ENCODE measurements at regions not wholly inside any gene's neighbourhood (a gene's known extent, or its start where the extent isn't known, plus 50 kb on each side); places are given as distances from the start of the nearest gene placed in this dataset.
A peak's percentile ranks its signal among the peaks of the same experiment; 100 is the strongest.

GRCh38 chr20:40750541-40751035 is 61.6 kb upstream of the MAFB start:
- Histone ChIP-seq H3K14ac (ENCODE audit: insufficient read length) (no peak overlapping the region), H4K91ac (replicated peaks; ENCODE audit: insufficient read length, low read length) (no peak overlapping the region), H3K56ac (replicated peaks; ENCODE audit: insufficient read length, low read depth, low read length) (no peak overlapping the region), H3K27ac (ENCODE audit: low read depth, low read length) (no peak overlapping the region), H3K23me2 (ENCODE audit: low read depth, low read length) (no peaks in the 10 kb centered on the region), H3K4ac (replicated peaks; ENCODE audit: insufficient read length, low read depth, low read length) (no peak overlapping the region), H3K27me3 (replicated peaks in 1 of 4; ENCODE audit: control insufficient read depth in 3 of 4, extremely low read depth in 1 of 4, insufficient read depth in 3 of 4, low read length in 3 of 4) (no peaks in the 10 kb centered on the region), H3K18ac (ENCODE audit: extremely low read depth, low read length) (no peak overlapping the region), H4K20me1 (replicated peaks in 1 of 2; ENCODE audit: control insufficient read depth in 1 of 2, insufficient read depth in 2 of 2, low read length in 2 of 2) (no peaks in the 10 kb centered on the region), H3K79me2 (ENCODE audit: control insufficient read depth in 1 of 2, insufficient read depth in 2 of 2, low read length in 2 of 2) (no peaks in the 10 kb centered on the region), H3K23ac (ENCODE audit: insufficient read length) (no peak overlapping the region), H3K4me1 (replicated peaks in 1 of 4; ENCODE audit: control insufficient read depth in 3 of 4, insufficient read depth in 4 of 4, low read length in 3 of 4) (no peaks in the 10 kb centered on the region; a peak in 1 of 7 replicates), H3K4me3 (ENCODE audit: extremely low read depth in 1 of 4, insufficient read depth in 2 of 4, low read depth in 3 of 4, low read length in 4 of 4) (no peak overlapping the region), H3K9me3 (ENCODE audit: insufficient read depth in 2 of 2, low read depth in 1 of 2, low read length in 1 of 2) (no peaks in the 10 kb centered on the region), H2BK15ac (ENCODE audit: low read length) (no peak overlapping the region), H2BK5ac (ENCODE audit: low read depth, low read length) (no peak overlapping the region), H2AFZ (ENCODE audit: low read length) (no peak overlapping the region), H3K36me3 (ENCODE audit: control insufficient read depth in 2 of 4, insufficient read depth in 4 of 4, low read length in 3 of 4) (no peaks in the 10 kb centered on the region), H3K9ac (replicated peaks in 1 of 4; ENCODE audit: extremely low read depth in 1 of 4, low read depth in 3 of 4, low read length in 3 of 4) (no peak overlapping the region), H3K79me1 (ENCODE audit: low read depth, low read length) (no peaks in the 10 kb centered on the region), H2BK20ac (ENCODE audit: low read length) (no peak overlapping the region), H2BK12ac (ENCODE audit: low read depth, low read length) (no peak overlapping the region), H2BK120ac (replicated peaks; ENCODE audit: low read depth, low read length) (no peak overlapping the region), H4K5ac (ENCODE audit: insufficient read length, low read depth, low read length) (no peak overlapping the region), H4K8ac (ENCODE audit: extremely low read depth, insufficient read depth, low read length) (no peak overlapping the region), H3K4me2 (ENCODE audit: insufficient read depth in 1 of 2, low read depth in 2 of 2, low read length in 2 of 2) (no peak overlapping the region), H2AK5ac (ENCODE audit: low read depth, low read length) (no peak overlapping the region)
- ChIA-PET POLR2A (ENCODE audit: partially characterized antibody) (no interaction called here), CTCF (ENCODE audit: partially characterized antibody) (interaction anchor here (1.1 to 4.8 kb wide), 4 partner anchors 10 to 47 kb away, joined by 4 to 44 read pairs (median 6); no protein-coding TSS in a partner anchor)
- peak in 1 of 2 experiments; percentile 11 for DNase-seq (ENCODE audit: low read depth in 1 of 2, low spot score in 2 of 2)
- no peak for FAIRE-seq
- 84% methylated on average over 5 of the region's 5 CpGs; no CpG with 5 or more reads in 1 of the 2 experiments for WGBS, 2 experiments (ENCODE audit: extremely low coverage in 1 of 2, insufficient coverage in 1 of 2, insufficient read length in 1 of 2, insufficient replicate concordance in 2 of 2, low coverage in 1 of 2, low lambda C conversion rate in 2 of 2, missing lambda C conversion rate in 1 of 2)
- no peak for TF ChIP-seq JUN (IDR thresholded peaks at IDR 0.05; ENCODE audit: low read depth, low read length)
- no peak for TF ChIP-seq NANOG (IDR thresholded peaks at IDR 0.05; ENCODE audit: insufficient read depth, low read depth, low read length, poor library complexity, severe bottlenecking)
- no peak for TF ChIP-seq ATF3 (IDR thresholded peaks at IDR 0.05; ENCODE audit: insufficient read depth, low read depth, low read length)
- TF ChIP-seq TBP (IDR thresholded peaks at IDR 0.05; ENCODE audit: low read depth, low read length), result no peak
- no peak for TF ChIP-seq KDM4A (IDR thresholded peaks at IDR 0.05; ENCODE audit: low read depth, low read length, severe bottlenecking)
- TF ChIP-seq PHF8 (conservative IDR thresholded peaks at IDR 0.05; ENCODE audit: low read depth, low read length), result no peak
- TF ChIP-seq, protein P1, sequence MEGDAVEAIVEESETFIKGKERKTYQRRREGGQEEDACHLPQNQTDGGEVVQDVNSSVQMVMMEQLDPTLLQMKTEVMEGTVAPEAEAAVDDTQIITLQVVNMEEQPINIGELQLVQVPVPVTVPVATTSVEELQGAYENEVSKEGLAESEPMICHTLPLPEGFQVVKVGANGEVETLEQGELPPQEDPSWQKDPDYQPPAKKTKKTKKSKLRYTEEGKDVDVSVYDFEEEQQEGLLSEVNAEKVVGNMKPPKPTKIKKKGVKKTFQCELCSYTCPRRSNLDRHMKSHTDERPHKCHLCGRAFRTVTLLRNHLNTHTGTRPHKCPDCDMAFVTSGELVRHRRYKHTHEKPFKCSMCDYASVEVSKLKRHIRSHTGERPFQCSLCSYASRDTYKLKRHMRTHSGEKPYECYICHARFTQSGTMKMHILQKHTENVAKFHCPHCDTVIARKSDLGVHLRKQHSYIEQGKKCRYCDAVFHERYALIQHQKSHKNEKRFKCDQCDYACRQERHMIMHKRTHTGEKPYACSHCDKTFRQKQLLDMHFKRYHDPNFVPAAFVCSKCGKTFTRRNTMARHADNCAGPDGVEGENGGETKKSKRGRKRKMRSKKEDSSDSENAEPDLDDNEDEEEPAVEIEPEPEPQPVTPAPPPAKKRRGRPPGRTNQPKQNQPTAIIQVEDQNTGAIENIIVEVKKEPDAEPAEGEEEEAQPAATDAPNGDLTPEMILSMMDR (IDR thresholded peaks at IDR 0.05; ENCODE audit: control extremely low read depth in 1 of 3, insufficient read depth in 1 of 3, low read depth in 1 of 3, low read length in 3 of 3), result no peak
- no peak for TF ChIP-seq POLR2A (IDR thresholded peaks at IDR 0.05; ENCODE audit: control extremely low read depth in 1 of 2, low read depth in 2 of 2, low read length in 2 of 2)
- no peak for TF ChIP-seq EGR1 (IDR thresholded peaks at IDR 0.05; ENCODE audit: borderline replicate concordance, low read depth, low read length)
- TF ChIP-seq SP4 (IDR thresholded peaks at IDR 0.05; ENCODE audit: low read length), result no peak
- TF ChIP-seq, protein P2, sequence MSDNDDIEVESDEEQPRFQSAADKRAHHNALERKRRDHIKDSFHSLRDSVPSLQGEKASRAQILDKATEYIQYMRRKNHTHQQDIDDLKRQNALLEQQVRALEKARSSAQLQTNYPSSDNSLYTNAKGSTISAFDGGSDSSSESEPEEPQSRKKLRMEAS (IDR thresholded peaks at IDR 0.05), result no peak
